HK-2 (cell line): ENCODE measurements at regions not wholly inside any gene's neighbourhood (a gene's known extent, or its start where the extent isn't known, plus 50 kb on each side); places are given as distances from the start of the nearest gene placed in this dataset.

ENCODE experiments used
- DNase-seq: peaks from one replicate; pipeline ENCODE4 v3.0.0-alpha.2; 2018; ENCODE audit not compliant: unreplicated experiment

GRCh38 chr2:149652926-149653325 lies 65.4 kb upstream of the MMADHC start:
- DNase-seq, result no peak

- DNase-seq, result no peak
Measured at GRCh38 chr2:149652526-149652925, 65.0 kb upstream of the MMADHC start.

- DNase-seq, result no peak
Measured at GRCh38 chr2:149651229-149651628, 63.7 kb upstream of the MMADHC start.

GRCh38 chr2:149650006-149650405 lies 62.4 kb upstream of the MMADHC start:
- no peak for DNase-seq

- DNase-seq, result peak; percentile 54
Measured at GRCh38 chr2:149648282-149649030, 60.9 kb upstream of the MMADHC start.

GRCh38 chr2:149645391-149645790 lies 57.8 kb upstream of the MMADHC start:
- DNase-seq, result no peak
